ENCODE measurements at regions not wholly inside any gene's neighbourhood (a gene's known extent, or its start where the extent isn't known, plus 50 kb on each side); places are given as distances from the start of the nearest gene placed in this dataset.

GRCh38 chr9:26523577-26523976 lies 369.0 kb downstream of the CAAP1 start:
- Histone ChIP-seq H3K36me3 (no peaks in the 10 kb centered on the region), H3K4me1 (no peaks in the 10 kb centered on the region), H3K9ac (ENCODE audit: low read depth in 2 of 2, low read length in 2 of 2) (no peak overlapping the region), H3K4me3 (no peak overlapping the region), H3K9me3 (no peaks in the 10 kb centered on the region), H3K27me3 (no peaks in the 10 kb centered on the region), H3K27ac (no peak overlapping the region)
- intact Hi-C loops (cut with DNase I): no loop called here
- DNase-seq: no peak
- TF ChIP-seq CTCF (IDR thresholded peaks at IDR 0.05): no peak

GRCh38 chr9:26520141-26520540 lies 372.5 kb downstream of the CAAP1 start:
- no peak for DNase-seq
- Histone ChIP-seq H3K27ac (no peak overlapping the region), H3K9ac (ENCODE audit: low read depth in 2 of 2, low read length in 2 of 2) (no peak overlapping the region), H3K4me1 (no peaks in the 10 kb centered on the region), H3K9me3 (no peaks in the 10 kb centered on the region), H3K27me3 (no peaks in the 10 kb centered on the region), H3K36me3 (no peaks in the 10 kb centered on the region), H3K4me3 (no peak overlapping the region)
- no peak for TF ChIP-seq CTCF (IDR thresholded peaks at IDR 0.05)
- intact Hi-C loops (cut with DNase I): no loop called here

GRCh38 chr9:26516773-26517343 lies 375.7 kb downstream of the CAAP1 start:
- Histone ChIP-seq H3K36me3 (no peaks in the 10 kb centered on the region), H3K9me3 (no peaks in the 10 kb centered on the region), H3K27ac (no peak overlapping the region), H3K4me1 (no peaks in the 10 kb centered on the region), H3K27me3 (no peaks in the 10 kb centered on the region), H3K9ac (ENCODE audit: low read depth in 2 of 2, low read length in 2 of 2) (no peak overlapping the region), H3K4me3 (no peak overlapping the region)
- no peak for TF ChIP-seq CTCF (IDR thresholded peaks at IDR 0.05)
- no peak for DNase-seq
- intact Hi-C loops (cut with DNase I): no loop called here

GRCh38 chr9:26513730-26514129 lies 378.9 kb downstream of the CAAP1 start:
- Histone ChIP-seq H3K9ac (ENCODE audit: low read depth in 2 of 2, low read length in 2 of 2) (no peak overlapping the region), H3K4me1 (no peaks in the 10 kb centered on the region), H3K4me3 (no peak overlapping the region), H3K9me3 (no peaks in the 10 kb centered on the region), H3K27ac (no peak overlapping the region), H3K27me3 (no peaks in the 10 kb centered on the region), H3K36me3 (no peaks in the 10 kb centered on the region)
- no peak for TF ChIP-seq CTCF (IDR thresholded peaks at IDR 0.05)
- no peak for DNase-seq
- intact Hi-C loops (cut with DNase I): no loop called here

GRCh38 chr9:26510137-26510536 lies 382.5 kb downstream of the CAAP1 start:
- H3K9me3 ChIP-seq: no peaks in the 10 kb centered on the region
- no peaks in the 10 kb centered on the region for H3K27me3 ChIP-seq
- no peak overlapping the region for H3K27ac ChIP-seq
- H3K4me1 ChIP-seq: no peaks in the 10 kb centered on the region
- H3K9ac ChIP-seq (ENCODE audit: low read depth in 2 of 2, low read length in 2 of 2): no peak overlapping the region
- no peak for TF ChIP-seq CTCF (IDR thresholded peaks at IDR 0.05)
- no peak for DNase-seq
- intact Hi-C loops (cut with DNase I): no loop called here
- H3K36me3 ChIP-seq: no peaks in the 10 kb centered on the region
- no peak overlapping the region for H3K4me3 ChIP-seq
